NCI-H2107 (cell line): ENCODE measurements at regions not wholly inside any gene's neighbourhood (a gene's known extent, or its start where the extent isn't known, plus 50 kb on each side); places are given as distances from the start of the nearest gene placed in this dataset.

Source experiments
- DNase-seq: peaks from one replicate; lab custom pipeline; 2025; lab: John Stamatoyannopoulos, UW

DNA sequence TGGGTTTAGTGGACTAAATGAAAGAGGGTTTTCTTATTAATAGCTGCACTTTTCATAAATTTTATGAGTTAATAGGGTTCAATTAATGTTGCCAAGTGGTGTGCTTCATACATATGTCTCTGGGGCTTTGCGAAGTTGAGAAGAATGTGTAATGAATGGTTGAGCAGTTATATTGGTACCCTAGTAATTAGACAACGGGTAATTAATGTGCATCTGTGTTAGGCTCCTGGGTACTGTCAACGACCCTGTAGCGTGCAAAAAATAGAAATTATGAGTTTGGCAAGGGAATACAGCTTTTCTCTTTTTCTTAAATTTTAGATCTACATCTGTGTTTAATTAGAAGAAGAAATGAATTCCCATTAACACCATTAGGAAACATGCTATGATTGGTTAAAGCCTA is 1027.7 kb downstream of the ARAP2 start:
- DNase-seq, result no peak

DNA sequence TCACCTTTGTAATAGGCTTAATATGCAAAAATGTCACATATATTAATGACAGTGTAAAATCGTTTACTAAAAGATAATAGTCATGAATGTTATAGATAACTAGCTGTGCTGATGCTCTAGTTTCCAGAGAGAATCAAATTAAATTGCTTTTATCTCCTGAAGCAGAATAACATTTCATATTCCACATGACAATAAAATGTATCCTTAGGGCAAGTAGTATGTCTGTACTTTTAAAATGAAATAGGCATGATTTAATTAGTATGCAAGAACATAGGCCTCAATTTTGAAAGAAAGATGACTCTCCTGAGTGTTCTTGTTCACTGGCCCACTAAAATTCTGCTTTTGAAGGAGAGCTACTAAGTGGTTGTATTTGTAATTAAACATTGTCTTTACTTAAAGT is 1027.0 kb downstream of the ARAP2 start:
- no peak for DNase-seq

DNA sequence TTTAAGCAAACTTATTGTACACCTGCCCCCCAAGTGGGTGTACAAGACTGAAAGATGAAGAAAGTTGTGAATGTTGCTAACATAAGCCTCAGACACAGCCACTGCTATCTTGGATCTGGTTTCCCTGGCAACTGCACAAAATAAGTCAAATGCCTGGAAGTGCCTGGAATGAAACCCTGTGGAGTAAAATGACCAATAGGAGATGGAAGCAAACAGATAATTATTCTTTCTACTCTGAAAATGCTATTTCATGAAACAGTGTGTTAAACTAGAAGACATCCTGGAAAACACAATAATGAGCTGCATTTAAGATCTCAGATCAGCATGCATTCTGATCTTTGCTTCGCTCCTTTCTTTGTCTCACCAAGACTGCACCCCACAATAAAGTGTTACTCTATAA is 1016.0 kb downstream of the ARAP2 start:
- DNase-seq, result no peak

DNA sequence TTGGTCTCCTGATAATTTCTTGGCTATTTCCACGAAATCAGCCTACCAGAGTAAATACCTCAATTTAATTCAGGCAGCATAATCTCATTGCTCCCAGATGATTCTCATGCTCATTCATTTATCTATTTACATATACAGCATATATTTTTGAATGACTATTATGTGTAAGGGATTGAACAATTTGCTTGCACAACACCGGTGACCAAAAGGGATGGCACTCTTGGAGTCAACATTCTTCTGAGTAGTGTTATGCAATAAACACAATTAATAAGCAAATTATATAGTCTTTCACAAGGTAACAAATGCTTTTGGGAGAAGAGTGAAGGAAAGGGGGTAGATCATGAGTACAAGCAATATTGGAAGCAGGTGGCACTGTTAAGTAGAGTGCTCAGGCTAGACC is 1015.3 kb downstream of the ARAP2 start:
- DNase-seq, result no peak

GRCh38 chr4:35237924-35238323 is 1006.4 kb downstream of the ARAP2 start:
- DNase-seq, result no peak

GRCh38 chr4:35238793-35239192 is 1005.5 kb downstream of the ARAP2 start:
- DNase-seq, result no peak

DNA sequence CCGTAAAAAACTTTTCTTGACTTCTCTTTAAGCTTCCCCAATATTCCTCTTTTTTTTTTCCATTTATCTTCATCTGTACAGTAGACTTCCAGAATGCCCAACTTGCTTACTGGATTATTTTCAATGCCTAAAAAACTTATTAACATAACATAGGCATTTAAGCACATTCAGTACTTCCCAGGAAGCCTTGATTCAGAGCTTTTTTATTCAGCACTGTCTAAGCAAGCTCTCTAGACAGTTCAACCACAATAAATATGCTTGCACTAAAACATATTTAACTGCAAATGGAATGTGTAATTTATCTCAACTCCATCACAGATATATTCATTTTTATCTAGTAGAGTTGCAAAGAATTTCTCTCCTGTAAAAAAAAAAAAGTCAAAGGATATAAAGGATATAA is 997.8 kb downstream of the ARAP2 start:
- no peak for DNase-seq

GRCh38 chr4:35247047-35247446 is 997.3 kb downstream of the ARAP2 start:
- no peak for DNase-seq

- DNase-seq, result no peak
Observed at GRCh38 chr4:35250331-35250730, 994.0 kb downstream of the ARAP2 start.

GRCh38 chr4:35250761-35251160 is 993.6 kb downstream of the ARAP2 start:
- DNase-seq, result no peak

DNA sequence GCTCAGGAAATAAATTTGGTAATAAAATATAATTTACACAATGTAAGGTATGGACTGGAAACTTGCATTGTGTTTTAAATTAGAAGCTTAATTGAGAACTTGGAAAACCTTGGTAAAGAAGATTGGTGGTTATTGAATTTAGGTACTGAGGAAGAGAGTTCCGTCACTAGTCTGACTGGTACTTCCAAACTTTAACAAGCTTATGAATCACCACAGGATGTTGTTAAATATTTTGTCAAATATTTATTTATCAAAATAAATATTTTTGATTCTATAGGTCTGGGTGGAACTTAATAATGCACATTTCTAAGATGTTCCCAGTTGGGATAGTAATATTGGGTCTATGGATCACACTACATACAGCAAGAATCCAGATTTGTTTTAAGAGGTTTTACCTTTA is 992.2 kb downstream of the ARAP2 start:
- DNase-seq, result no peak

GRCh38 chr4:35252866-35253265 is 991.4 kb downstream of the ARAP2 start:
- DNase-seq, result no peak

DNA sequence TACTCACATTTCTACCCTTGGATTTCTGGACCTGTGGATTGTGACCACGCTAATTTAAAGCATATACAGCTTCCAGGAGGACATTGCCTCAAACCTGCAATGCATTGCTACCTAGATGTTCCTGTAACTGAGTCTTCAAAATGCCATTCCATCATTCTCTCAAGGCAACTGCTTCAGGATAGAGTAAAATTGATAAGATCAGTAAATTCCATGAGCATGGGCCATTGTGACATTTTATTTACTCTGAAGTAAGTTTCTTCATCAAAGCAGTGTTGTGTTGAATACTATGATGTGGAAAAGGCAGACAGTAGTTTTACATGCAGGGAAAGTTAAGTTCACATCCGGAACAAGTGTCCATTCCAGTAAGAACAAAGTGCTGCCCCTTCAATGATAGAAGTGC is 991.0 kb downstream of the ARAP2 start:
- no peak for DNase-seq

DNA sequence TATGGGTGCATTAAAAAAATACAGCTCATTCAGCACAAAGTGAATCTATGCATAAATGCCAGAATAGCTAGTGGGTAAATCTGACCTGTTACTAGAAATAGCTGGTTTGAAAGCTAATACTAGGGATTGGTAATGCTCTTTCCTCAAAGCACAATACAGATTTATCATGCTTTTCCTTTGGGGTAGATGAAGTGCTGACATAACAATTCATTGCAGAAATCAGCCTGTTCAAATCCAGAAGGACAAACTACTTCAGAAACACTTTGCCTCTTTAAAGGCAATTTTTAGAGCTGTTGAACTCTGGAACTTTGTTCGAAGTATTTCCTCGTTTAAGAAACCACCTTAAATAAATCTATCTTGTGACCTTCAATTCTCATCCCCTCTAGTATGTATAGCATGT is 957.9 kb downstream of the ARAP2 start:
- DNase-seq, result no peak

DNA sequence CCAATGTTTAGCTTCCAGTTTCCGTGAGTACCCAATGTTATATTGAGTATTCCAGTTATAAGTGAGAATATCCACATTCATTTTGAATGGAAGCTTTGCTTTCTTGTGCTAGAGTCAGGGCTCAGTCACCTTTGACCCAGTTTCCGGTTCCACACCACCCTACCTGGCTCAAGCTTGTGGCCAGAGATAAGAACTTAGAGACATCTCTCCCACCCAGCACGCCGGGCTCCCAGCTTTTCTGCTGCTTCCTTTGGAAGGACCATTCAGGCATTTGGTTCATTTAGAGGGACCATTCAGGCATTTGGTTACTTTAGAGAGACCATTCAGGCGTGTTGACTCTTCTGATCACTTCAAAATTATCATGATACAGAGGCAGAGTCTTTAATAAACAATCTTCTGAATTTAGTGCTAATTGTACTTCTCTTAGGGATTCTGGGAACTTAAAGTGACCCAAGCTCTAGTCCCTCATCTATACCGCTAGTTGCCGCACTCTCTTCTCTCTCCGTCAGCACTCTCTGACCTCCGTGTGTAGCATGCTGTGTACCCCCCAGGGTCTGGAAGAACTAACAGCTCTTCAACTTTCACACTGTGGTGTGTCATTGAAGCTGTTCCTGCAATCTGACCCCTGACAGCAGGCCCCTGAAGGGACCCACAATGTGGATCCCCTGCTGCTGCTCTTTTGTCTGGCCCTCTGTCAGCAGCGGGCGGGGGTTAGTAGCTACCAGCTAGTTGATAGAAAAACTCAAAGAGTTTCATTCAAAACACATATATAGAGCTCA is 943.1 kb downstream of the ARAP2 start:
- DNase-seq, result peak; percentile 2

DNA sequence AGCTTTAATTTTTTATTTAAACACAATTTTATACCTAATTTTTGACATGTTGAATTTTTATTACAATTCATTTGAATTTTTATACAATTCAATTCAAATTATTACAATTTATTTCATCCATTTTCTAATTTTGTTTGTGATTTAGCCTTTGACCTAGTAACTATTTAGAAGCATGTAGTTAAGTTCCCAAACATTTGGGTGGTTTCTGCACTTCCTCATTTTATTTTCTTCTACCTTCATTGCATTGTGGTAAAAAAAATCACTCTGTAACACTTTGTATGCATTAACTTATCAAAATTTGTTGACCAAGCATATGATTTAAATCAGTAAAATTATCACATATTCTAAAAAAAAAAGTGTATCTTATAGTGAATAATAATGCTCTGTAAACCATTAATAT is 928.9 kb downstream of the ARAP2 start:
- no peak for DNase-seq

- no peak for DNase-seq
Observed at GRCh38 chr4:35325908-35326453, 918.3 kb downstream of the ARAP2 start.

DNA sequence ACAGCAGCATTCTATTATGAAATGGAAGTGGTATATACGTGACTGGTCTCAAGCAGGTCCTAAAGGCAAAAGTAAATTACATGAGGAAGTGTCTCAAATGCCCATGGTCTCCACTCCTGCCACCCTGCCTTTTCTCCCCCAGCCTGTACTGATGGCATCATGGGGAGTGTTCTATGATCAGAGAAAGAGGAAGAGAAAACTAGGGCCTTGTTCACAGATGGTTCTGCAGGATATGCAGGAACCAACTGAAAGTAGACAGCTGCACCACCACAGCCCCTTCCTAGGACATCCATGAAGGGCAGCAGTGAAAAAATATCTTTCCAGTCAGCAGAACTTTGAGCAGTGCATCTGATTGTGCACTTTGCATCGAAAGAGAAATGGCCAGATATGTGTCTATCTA is 901.5 kb downstream of the ARAP2 start:
- no peak for DNase-seq

DNA sequence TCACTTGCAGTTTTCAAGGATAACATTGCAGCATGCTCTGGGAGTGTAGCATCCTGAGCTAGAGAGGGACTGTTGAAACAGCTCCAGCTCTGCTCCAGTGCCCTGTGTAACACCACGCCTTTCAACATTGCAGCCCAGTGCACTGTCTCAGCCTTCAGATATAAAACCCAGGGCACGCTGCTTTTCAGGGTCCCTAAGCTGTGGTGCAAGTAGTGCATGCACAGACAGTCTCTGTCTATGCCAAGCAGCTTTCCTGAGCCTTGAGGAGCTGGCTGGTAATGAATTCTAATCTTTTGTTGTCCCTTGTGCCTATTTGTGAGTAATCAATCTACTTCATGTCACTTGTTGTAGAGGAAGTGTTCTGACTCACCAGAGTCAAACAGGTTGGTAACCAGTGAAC is 897.0 kb downstream of the ARAP2 start:
- DNase-seq, result no peak

- no peak for DNase-seq
Observed at GRCh38 chr4:35358001-35358584, 886.2 kb downstream of the ARAP2 start.

DNA sequence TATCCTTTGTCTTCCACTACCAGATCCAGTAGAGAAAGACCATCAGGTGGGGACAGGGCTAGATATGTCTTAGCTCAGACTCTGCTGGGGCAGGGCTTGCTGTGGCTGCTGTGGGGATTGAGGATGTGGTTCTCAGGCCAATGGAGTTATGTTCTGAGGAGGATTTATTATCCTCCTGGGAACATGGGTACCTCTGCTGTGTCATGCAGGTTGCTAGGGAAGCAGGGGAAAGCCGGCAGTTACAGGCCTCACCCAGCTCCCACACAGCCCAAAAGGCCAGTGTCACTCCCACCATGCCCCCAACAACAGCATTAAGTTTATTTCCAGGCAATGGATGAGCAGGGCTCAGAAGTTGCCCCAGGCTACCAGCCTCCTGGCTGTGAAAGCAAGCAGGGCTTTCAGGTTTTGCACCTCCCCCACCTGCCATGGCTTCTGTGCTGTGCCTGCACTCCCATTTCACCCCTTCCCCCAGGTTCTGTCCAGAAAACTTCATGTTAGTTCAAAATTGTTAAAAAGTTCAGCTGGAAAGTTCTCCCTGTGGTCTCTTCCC is 879.9 kb downstream of the ARAP2 start:
- no peak for DNase-seq

DNA sequence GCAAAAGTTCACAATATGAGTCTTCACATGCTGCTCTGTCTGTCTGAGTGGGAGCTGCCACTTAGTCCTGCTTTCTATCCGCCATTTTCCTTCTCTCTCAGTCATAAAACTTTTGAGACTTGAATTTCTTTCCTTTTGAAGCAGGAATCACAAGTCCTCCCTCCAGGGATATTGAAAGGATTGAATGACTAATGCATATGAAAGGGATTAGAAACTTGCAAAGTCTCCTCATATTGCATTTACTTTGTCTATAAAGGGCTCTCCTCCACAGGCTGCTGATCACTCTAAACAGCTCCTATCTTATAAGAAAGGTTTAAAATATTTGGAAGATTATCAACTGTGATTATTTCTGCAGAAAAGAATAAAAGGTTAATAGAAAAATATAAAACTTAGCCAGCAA is 879.1 kb downstream of the ARAP2 start:
- no peak for DNase-seq

DNA sequence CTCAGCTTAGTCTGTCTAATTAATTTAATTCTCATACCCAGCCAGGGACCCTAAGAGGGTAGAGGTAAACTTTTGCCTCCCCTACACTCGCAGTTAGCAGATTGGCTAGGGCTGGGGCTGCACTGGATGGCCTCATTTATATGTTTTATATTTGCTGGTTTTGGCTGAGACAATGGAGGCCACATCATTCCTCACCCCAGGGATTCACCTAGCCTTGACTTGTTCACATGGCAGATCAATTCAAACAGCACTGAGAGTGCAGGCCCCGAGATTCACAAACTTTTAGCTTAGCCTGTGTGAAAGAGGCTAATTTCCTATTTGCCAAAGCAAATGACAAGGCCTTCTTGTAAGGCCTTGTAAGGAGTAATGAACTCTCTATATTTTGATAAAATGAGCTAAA is 844.4 kb downstream of the ARAP2 start:
- DNase-seq, result no peak
